CD8-positive, alpha-beta memory T cell (primary cell): ENCODE measurements at regions not wholly inside any gene's neighbourhood (a gene's known extent, or its start where the extent isn't known, plus 50 kb on each side); places are given as distances from the start of the nearest gene placed in this dataset.

ENCODE experiments used
- CTCF ChIA-PET: fragments of 350-600 bp; sonication (Branson Sonifier 250); formaldehyde crosslinking; loops from one replicate; lab custom pipeline; 2021; ENCODE audit warnings: antibody characterized with exemption; lab: Charles Lee
- POLR2A ChIA-PET: fragments of 350-600 bp; sonication (Branson Sonifier 250); formaldehyde crosslinking; loops from one replicate; lab custom pipeline; 2021; ENCODE audit warnings: antibody characterized with exemption; lab: Charles Lee
- DNase-seq, 5 donors: peaks; one replicate each; pipeline versions ENCODE4 v3.0.0 to v3.0.0-alpha.2; 2020 to 2022; ENCODE audit warnings: mixed read lengths in 1 of 5
- H3K27ac ChIP-seq: one replicate; pipeline ENCODE4 v1.7.0; 2013; ENCODE audit warnings: low read depth, mild to moderate bottlenecking, low read length, moderate library complexity
- H3K27me3 ChIP-seq: 2 replicates; pipeline ENCODE4 v1.7.0; 2013; ENCODE audit warnings: low read length, mild to moderate bottlenecking; ENCODE audit not compliant: insufficient read depth, poor library complexity, severe bottlenecking
- H3K36me3 ChIP-seq: 2 replicates; pipeline ENCODE4 v1.7.0; 2013; ENCODE audit warnings: mild to moderate bottlenecking, low read length, moderate library complexity; ENCODE audit not compliant: insufficient read depth
- H3K4me1 ChIP-seq: 2 replicates; pipeline ENCODE4 v1.7.0; 2013; ENCODE audit warnings: mild to moderate bottlenecking, low read length, moderate library complexity; ENCODE audit not compliant: insufficient read depth
- H3K4me3 ChIP-seq: 2 replicates; pipeline ENCODE4 v1.7.0; 2013; ENCODE audit warnings: mild to moderate bottlenecking, low read length
- H3K9me3 ChIP-seq: 2 replicates; pipeline ENCODE4 v1.7.0; 2013; ENCODE audit warnings: mild to moderate bottlenecking, low read length
- H3K27ac Mint-ChIP-seq, 8 donors: one replicate each; pipeline ENCODE4 v1.8.0; 2020 to 2021; ENCODE audit warnings: mixed read lengths in 8 of 8, mild to moderate bottlenecking in 6 of 8, inconsistent platforms in 3 of 8, moderate library complexity in 3 of 8
- H3K27me3 Mint-ChIP-seq, 2 donors: one replicate each; pipeline ENCODE4 v1.8.0; 2020 to 2021; ENCODE audit warnings: mixed read lengths in 2 of 2, mild to moderate bottlenecking in 1 of 2, moderate library complexity in 1 of 2
- H3K36me3 Mint-ChIP-seq, 3 donors: one replicate each; pipeline ENCODE4 v1.8.0; 2020 to 2021; ENCODE audit warnings: mixed read lengths in 3 of 3, inconsistent platforms in 1 of 3, mild to moderate bottlenecking in 1 of 3
- H3K4me1 Mint-ChIP-seq, 3 donors: one replicate each; pipeline ENCODE4 v1.8.0; 2020 to 2021; ENCODE audit warnings: mixed read lengths in 3 of 3, inconsistent platforms in 1 of 3, mild to moderate bottlenecking in 1 of 3
- H3K4me3 Mint-ChIP-seq, 7 donors: one replicate each; pipeline ENCODE4 v1.8.0; 2020 to 2021; ENCODE audit warnings: mixed read lengths in 7 of 7, mild to moderate bottlenecking in 6 of 7, moderate library complexity in 4 of 7, inconsistent platforms in 2 of 7
- H3K9me3 Mint-ChIP-seq, 5 donors: one replicate each; pipeline ENCODE4 v1.8.0; 2020 to 2022; ENCODE audit warnings: mixed read lengths in 5 of 5, mild to moderate bottlenecking in 3 of 5, moderate library complexity in 2 of 5, inconsistent platforms in 1 of 5

DNA sequence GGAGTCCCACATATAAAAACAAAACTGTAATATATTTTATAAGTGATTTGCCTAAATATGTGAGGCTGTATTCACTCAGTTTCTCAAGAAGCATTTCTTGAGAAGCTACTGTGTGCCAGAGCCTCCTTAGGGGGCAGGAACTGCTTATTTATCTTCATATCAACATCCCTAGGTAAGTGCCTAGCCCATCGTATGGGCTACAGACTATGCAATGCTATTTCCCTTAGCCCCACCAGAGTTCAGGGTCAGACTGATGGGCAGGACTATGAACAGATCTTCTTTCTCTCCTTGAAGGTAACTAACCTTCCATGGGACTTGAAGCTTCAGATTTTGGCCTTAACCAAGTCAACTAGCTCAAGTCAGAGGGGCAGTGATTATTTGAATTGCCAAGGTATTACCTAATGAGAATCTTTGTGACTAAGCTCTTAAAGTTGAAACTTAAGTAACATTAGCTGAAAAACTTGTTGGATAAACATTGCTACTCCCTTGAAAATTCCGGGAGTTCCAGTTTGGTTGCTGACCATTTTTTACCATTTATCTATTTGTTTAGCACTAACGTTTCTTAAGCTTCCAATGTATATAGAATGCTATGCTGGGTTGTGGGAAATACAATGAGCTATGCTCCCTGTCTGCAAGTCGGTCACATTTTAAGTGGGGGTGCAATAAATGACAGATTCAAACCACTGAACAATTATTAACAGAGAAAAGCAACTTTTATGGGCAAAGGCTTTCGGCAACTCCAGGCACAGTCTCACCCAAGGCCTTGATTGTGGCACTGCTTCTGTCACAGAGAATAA, 85.2 kb downstream of the GPR88 start:
- Mint-ChIP-seq H3K4me1 (no peaks in the 10 kb centered on the region), H3K27ac (no peak overlapping the region), H3K27me3 (peaks cover 0 to 4% of the 10 kb centered on the region in 2 donors), H3K36me3 (peaks cover 0 to 4% (median 0%) of the 10 kb centered on the region in 3 donors), H3K4me3 (no peak overlapping the region), H3K9me3 (no peaks in the 10 kb centered on the region)
- Histone ChIP-seq H3K4me3 (no peak overlapping the region), H3K36me3 (no peaks in the 10 kb centered on the region), H3K27me3 (no peaks in the 10 kb centered on the region), H3K27ac (no peak overlapping the region), H3K4me1 (no peaks in the 10 kb centered on the region), H3K9me3 (no peaks in the 10 kb centered on the region)
- POLR2A ChIA-PET, result no interaction called here
- DNase-seq, result no peak
- CTCF ChIA-PET, result no interaction called here

- H3K4me3 Mint-ChIP-seq, result no peak overlapping the region
- Histone ChIP-seq H3K4me3 (no peak overlapping the region), H3K9me3 (no peaks in the 10 kb centered on the region), H3K36me3 (no peaks in the 10 kb centered on the region), H3K27ac (no peak overlapping the region), H3K4me1 (no peaks in the 10 kb centered on the region), H3K27me3 (no peaks in the 10 kb centered on the region)
- H3K27me3 Mint-ChIP-seq, result peaks cover 0 to 1% of the 10 kb centered on the region in 2 donors
- POLR2A ChIA-PET, result no interaction called here
- CTCF ChIA-PET, result no interaction called here
- no peaks in the 10 kb centered on the region for H3K36me3 Mint-ChIP-seq
- no peaks in the 10 kb centered on the region for H3K9me3 Mint-ChIP-seq
- no peak overlapping the region for H3K27ac Mint-ChIP-seq
- no peak for DNase-seq
- H3K4me1 Mint-ChIP-seq, result no peaks in the 10 kb centered on the region
Measured at GRCh38 chr1:100624886-100625610, 87.1 kb downstream of the GPR88 start.

- Mint-ChIP-seq H3K4me1 (peaks cover 0 to 7% (median 6%) of the 10 kb centered on the region in 3 donors), H3K27me3 (peaks cover 0 to 1% of the 10 kb centered on the region in 2 donors), H3K4me3 (no peak overlapping the region), H3K36me3 (no peaks in the 10 kb centered on the region), H3K9me3 (no peaks in the 10 kb centered on the region), H3K27ac (no peak overlapping the region)
- POLR2A ChIA-PET, result no interaction called here
- DNase-seq, result no peak
- no peaks in the 10 kb centered on the region for H3K4me1 ChIP-seq
- H3K27ac ChIP-seq, result no peak overlapping the region
- CTCF ChIA-PET, result no interaction called here
- H3K36me3 ChIP-seq, result no peaks in the 10 kb centered on the region
- no peaks in the 10 kb centered on the region for H3K9me3 ChIP-seq
- no peak overlapping the region for H3K4me3 ChIP-seq
- no peaks in the 10 kb centered on the region for H3K27me3 ChIP-seq
Measured at GRCh38 chr1:100626397-100626796, 88.5 kb downstream of the GPR88 start.

GRCh38 chr1:100627054-100627716, 89.2 kb downstream of the GPR88 start:
- ChIA-PET POLR2A (no interaction called here), CTCF (no interaction called here)
- peaks cover 0 to 7% (median 7%) of the 10 kb centered on the region in 3 donors for H3K4me1 Mint-ChIP-seq
- Histone ChIP-seq H3K4me1 (no peaks in the 10 kb centered on the region), H3K9me3 (no peaks in the 10 kb centered on the region), H3K27me3 (no peaks in the 10 kb centered on the region), H3K27ac (no peak overlapping the region), H3K36me3 (no peaks in the 10 kb centered on the region), H3K4me3 (no peak overlapping the region)
- H3K27ac Mint-ChIP-seq, result no peak overlapping the region
- no peaks in the 10 kb centered on the region for H3K36me3 Mint-ChIP-seq
- no peak overlapping the region for H3K4me3 Mint-ChIP-seq
- no peaks in the 10 kb centered on the region for H3K9me3 Mint-ChIP-seq
- H3K27me3 Mint-ChIP-seq, result no peaks in the 10 kb centered on the region
- no peak for DNase-seq

DNA sequence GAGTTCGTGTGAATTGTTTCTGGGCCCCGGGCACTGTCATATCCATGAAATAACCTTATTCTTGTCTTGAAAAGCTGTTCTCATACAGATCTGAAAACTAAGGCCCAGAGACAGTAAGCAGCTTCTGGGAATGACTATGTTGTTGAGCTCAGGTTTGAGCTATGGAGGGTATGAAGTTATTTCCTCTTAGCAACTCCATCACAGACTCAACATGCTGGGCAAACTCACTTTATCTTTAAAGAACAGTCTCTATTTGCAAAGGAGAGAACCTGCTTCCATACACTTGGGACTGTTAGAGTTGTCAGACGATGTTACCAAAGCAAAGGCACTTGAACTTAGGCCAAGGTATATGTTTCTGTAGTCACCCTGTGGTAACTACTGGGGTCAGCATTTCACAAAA, 90.0 kb downstream of the GPR88 start:
- H3K9me3 Mint-ChIP-seq, result no peaks in the 10 kb centered on the region
- no peak overlapping the region for H3K4me3 ChIP-seq
- DNase-seq, result no peak
- no peaks in the 10 kb centered on the region for H3K4me1 ChIP-seq
- H3K27ac ChIP-seq, result no peak overlapping the region
- H3K36me3 ChIP-seq, result no peaks in the 10 kb centered on the region
- H3K27me3 Mint-ChIP-seq, result no peaks in the 10 kb centered on the region
- H3K27me3 ChIP-seq, result no peaks in the 10 kb centered on the region
- no peak overlapping the region for H3K4me3 Mint-ChIP-seq
- ChIA-PET CTCF (no interaction called here), POLR2A (no interaction called here)
- H3K27ac Mint-ChIP-seq, result no peak overlapping the region
- H3K4me1 Mint-ChIP-seq, result peaks cover 0 to 7% (median 7%) of the 10 kb centered on the region in 3 donors
- H3K36me3 Mint-ChIP-seq, result no peaks in the 10 kb centered on the region
- H3K9me3 ChIP-seq, result no peaks in the 10 kb centered on the region

DNA sequence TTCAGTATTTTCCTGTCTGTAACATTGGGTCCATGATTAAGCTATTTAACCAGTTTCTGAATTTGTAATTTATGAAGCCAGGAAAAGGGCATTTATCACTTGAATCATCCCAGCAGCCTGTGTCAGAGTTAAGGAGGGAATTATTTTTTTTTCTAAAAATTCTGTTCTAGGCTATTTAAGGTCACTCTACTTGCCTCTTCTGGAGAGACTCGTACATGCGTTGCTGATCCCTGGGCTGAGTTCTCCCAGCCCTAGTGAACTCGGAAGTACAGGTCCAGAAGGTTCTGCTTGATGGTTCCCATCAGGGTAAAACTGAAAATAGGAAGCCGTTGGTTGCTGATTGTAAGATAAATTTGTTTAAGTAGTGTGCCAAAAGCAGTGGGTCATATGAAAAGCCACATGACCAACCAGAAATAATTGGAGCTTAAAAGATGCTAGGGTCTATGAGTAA, 90.7 kb downstream of the GPR88 start:
- H3K27me3 ChIP-seq, result no peaks in the 10 kb centered on the region
- H3K27ac ChIP-seq, result no peak overlapping the region
- no peaks in the 10 kb centered on the region for H3K9me3 Mint-ChIP-seq
- ChIA-PET POLR2A (no interaction called here), CTCF (no interaction called here)
- H3K4me1 ChIP-seq, result no peaks in the 10 kb centered on the region
- H3K9me3 ChIP-seq, result no peaks in the 10 kb centered on the region
- no peaks in the 10 kb centered on the region for H3K36me3 ChIP-seq
- H3K4me1 Mint-ChIP-seq, result peaks cover 0 to 7% (median 7%) of the 10 kb centered on the region in 3 donors
- H3K4me3 ChIP-seq, result no peak overlapping the region
- H3K27ac Mint-ChIP-seq, result no peak overlapping the region
- H3K36me3 Mint-ChIP-seq, result no peaks in the 10 kb centered on the region
- DNase-seq, result no peak
- H3K4me3 Mint-ChIP-seq, result no peak overlapping the region
- H3K27me3 Mint-ChIP-seq, result no peaks in the 10 kb centered on the region

GRCh38 chr1:100629391-100629790, 90.2 kb upstream of the VCAM1 start:
- Mint-ChIP-seq H3K4me3 (no peak overlapping the region), H3K4me1 (peaks cover 0 to 7% (median 7%) of the 10 kb centered on the region in 3 donors), H3K27me3 (no peaks in the 10 kb centered on the region), H3K27ac (no peak overlapping the region), H3K9me3 (no peaks in the 10 kb centered on the region), H3K36me3 (no peaks in the 10 kb centered on the region)
- no peak overlapping the region for H3K4me3 ChIP-seq
- H3K27ac ChIP-seq, result no peak overlapping the region
- no peaks in the 10 kb centered on the region for H3K4me1 ChIP-seq
- H3K27me3 ChIP-seq, result no peaks in the 10 kb centered on the region
- H3K9me3 ChIP-seq, result no peaks in the 10 kb centered on the region
- POLR2A ChIA-PET, result no interaction called here
- no peaks in the 10 kb centered on the region for H3K36me3 ChIP-seq
- DNase-seq, result no peak
- CTCF ChIA-PET, result no interaction called here

DNA sequence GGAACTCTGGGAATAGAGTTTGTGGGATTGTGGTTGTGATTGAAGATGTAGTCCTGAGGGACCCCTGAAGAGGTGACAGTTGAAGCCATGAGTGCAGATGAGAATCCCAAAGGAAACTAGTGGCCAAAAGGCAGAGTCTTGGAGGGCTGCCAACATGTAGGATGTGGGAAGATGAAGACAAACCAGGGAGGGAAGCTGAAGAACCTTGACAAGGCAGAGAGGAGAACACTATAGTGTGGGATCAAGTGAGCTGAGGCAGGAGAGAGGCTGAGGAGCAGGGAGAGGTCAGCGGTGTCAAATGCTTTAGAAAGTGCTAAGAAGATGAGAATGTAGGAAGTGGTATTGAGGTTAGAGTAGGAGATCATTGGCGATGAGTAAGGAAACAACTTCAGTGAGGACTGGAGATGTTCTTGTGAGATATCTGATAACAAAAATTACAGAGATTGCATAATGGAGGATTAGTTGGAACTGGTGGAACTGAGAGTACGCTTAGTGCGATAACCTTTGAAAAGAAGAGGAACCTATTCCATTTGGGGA, 88.5 kb upstream of the VCAM1 start:
- H3K4me3 Mint-ChIP-seq, result no peak overlapping the region
- peaks cover 0 to 6% (median 4%) of the 10 kb centered on the region in 5 donors for H3K9me3 Mint-ChIP-seq
- Histone ChIP-seq H3K36me3 (no peaks in the 10 kb centered on the region), H3K9me3 (no peaks in the 10 kb centered on the region), H3K27ac (no peak overlapping the region), H3K27me3 (no peaks in the 10 kb centered on the region), H3K4me3 (no peak overlapping the region), H3K4me1 (no peaks in the 10 kb centered on the region)
- H3K4me1 Mint-ChIP-seq, result peaks cover 0 to 7% (median 7%) of the 10 kb centered on the region in 3 donors
- H3K36me3 Mint-ChIP-seq, result peaks cover 0 to 2% (median 0%) of the 10 kb centered on the region in 3 donors
- H3K27me3 Mint-ChIP-seq, result peaks cover 0 to 2% of the 10 kb centered on the region in 2 donors
- H3K27ac Mint-ChIP-seq, result no peak overlapping the region
- no peak for DNase-seq
- ChIA-PET POLR2A (no interaction called here), CTCF (no interaction called here)
